DOHH2 (cell line): ENCODE measurements at regions not wholly inside any gene's neighbourhood (a gene's known extent, or its start where the extent isn't known, plus 50 kb on each side); places are given as distances from the start of the nearest gene placed in this dataset.
"Not testable (repeated sequence)": the region's sequence is repeated elsewhere in the genome, so short reads cannot be mapped to it uniquely, and the experiment has no call there.

Experiments
- H3F3A ChIP-seq: fragments of 200-600 bp; sonication (generic), shearing (Covaris generic); 2 replicates; pipeline ENCODE4 v1.6.0; 2016; ENCODE audit warnings: antibody characterized with exemption, mild to moderate bottlenecking; ENCODE audit not compliant: control insufficient read depth, insufficient read depth
- H3K27ac ChIP-seq: fragments of 200-600 bp; sonication (generic); 2 replicates; pipeline ENCODE4 v1.5.1; 2014; ENCODE audit warnings: low read depth, mild to moderate bottlenecking, low read length, moderate library complexity
- H3K27me3 ChIP-seq: fragments of 200-600 bp; sonication (generic); 2 replicates; pipeline ENCODE4 v1.6.1; 2014; ENCODE audit warnings: mild to moderate bottlenecking, low read length, mixed read lengths; ENCODE audit not compliant: control insufficient read depth
- H3K36me3 ChIP-seq: fragments of 200-600 bp; sonication (generic); 2 replicates; pipeline ENCODE4 v1.6.1; 2014; ENCODE audit warnings: mild to moderate bottlenecking, low read length, moderate library complexity, mixed read lengths; ENCODE audit not compliant: control insufficient read depth
- H3K4me1 ChIP-seq: fragments of 200-600 bp; sonication (generic); 2 replicates; pipeline ENCODE4 v1.6.1; 2014; ENCODE audit warnings: mild to moderate bottlenecking, low read length, mixed read lengths; ENCODE audit not compliant: control insufficient read depth
- H3K4me2 ChIP-seq: fragments of 200-600 bp; sonication (generic); 2 replicates; pipeline ENCODE4 v1.6.0; 2014; ENCODE audit warnings: mild to moderate bottlenecking, low read length, moderate library complexity
- H3K4me3 ChIP-seq: fragments of 200-600 bp; sonication (generic); 2 replicates; pipeline ENCODE4 v1.5.1; 2014; ENCODE audit warnings: mild to moderate bottlenecking, low read length, mixed read lengths
- H3K79me2 ChIP-seq: fragments of 200-600 bp; sonication (generic); 2 replicates; pipeline ENCODE4 v1.6.1; 2014; ENCODE audit warnings: mild to moderate bottlenecking, low read length, mixed read lengths; ENCODE audit not compliant: control insufficient read depth
- H3K9me2 ChIP-seq: fragments of 200-600 bp; sonication (generic); replicated peaks from 2 replicates; pipeline ENCODE4 v1.6.1; 2014; ENCODE audit warnings: mild to moderate bottlenecking, low read length, mixed read lengths; ENCODE audit not compliant: control insufficient read depth
- H3K9me3 ChIP-seq: fragments of 200-600 bp; sonication (generic); 2 replicates; pipeline ENCODE4 v1.6.1; 2014; ENCODE audit warnings: antibody characterized with exemption, low read length, mixed read lengths; ENCODE audit not compliant: control insufficient read depth, insufficient read depth
- H4K20me1 ChIP-seq: fragments of 200-600 bp; sonication (generic); 2 replicates; pipeline ENCODE4 v1.6.0; 2014; ENCODE audit warnings: low read depth, mild to moderate bottlenecking, antibody characterized with exemption, low read length, moderate library complexity; ENCODE audit not compliant: control insufficient read depth, insufficient read depth
- EZH2phosphoT487 ChIP-seq: fragments of 200-600 bp; sonication (generic); IDR thresholded peaks from 2 replicates; pipeline ENCODE4 v1.6.1; 2017; ENCODE audit warnings: borderline replicate concordance, mild to moderate bottlenecking, antibody characterized with exemption, low read length, moderate library complexity, mixed read lengths
- TF ChIP-seq, protein P1 (sequence below): fragments of 200-600 bp; sonication (generic); IDR thresholded peaks from one replicate; pipeline ENCODE4 v1.5.1; 2014; ENCODE audit warnings: antibody characterized with exemption, mild to moderate bottlenecking, low read depth, low read length; ENCODE audit not compliant: poor library complexity, severe bottlenecking

DNA sequence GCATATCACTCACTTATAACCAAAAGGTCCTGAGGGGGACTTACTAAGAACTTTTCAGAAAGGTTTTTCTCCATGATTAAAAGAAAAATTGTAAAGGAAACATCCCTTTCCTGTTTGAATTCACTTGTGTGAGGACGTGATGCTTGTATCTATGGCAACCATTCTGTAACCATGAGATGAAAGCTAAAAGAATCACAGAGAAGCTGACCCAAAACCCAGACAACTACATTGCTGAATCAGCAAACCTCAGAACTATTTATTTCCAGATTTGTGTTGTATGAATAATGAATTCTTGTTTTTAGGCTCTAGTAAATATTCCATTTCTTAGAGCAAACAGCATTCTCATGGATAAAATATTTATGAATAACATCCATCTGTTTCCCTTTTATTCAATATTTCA is 91.2 kb downstream of the RCHY1 start:
- H3F3A ChIP-seq: no peaks in the 10 kb centered on the region
- no peaks in the 10 kb centered on the region for H3K9me3 ChIP-seq
- H3K4me2 ChIP-seq: no peak overlapping the region
- H4K20me1 ChIP-seq: no peaks in the 10 kb centered on the region
- H3K4me3 ChIP-seq: no peak overlapping the region
- no peak for TF ChIP-seq EZH2phosphoT487
- TF ChIP-seq, protein P1, sequence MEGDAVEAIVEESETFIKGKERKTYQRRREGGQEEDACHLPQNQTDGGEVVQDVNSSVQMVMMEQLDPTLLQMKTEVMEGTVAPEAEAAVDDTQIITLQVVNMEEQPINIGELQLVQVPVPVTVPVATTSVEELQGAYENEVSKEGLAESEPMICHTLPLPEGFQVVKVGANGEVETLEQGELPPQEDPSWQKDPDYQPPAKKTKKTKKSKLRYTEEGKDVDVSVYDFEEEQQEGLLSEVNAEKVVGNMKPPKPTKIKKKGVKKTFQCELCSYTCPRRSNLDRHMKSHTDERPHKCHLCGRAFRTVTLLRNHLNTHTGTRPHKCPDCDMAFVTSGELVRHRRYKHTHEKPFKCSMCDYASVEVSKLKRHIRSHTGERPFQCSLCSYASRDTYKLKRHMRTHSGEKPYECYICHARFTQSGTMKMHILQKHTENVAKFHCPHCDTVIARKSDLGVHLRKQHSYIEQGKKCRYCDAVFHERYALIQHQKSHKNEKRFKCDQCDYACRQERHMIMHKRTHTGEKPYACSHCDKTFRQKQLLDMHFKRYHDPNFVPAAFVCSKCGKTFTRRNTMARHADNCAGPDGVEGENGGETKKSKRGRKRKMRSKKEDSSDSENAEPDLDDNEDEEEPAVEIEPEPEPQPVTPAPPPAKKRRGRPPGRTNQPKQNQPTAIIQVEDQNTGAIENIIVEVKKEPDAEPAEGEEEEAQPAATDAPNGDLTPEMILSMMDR: no peak
- H3K4me1 ChIP-seq: no peaks in the 10 kb centered on the region
- H3K27ac ChIP-seq: no peak overlapping the region
- H3K9me2 ChIP-seq: no peaks in the 10 kb centered on the region
- no peaks in the 10 kb centered on the region for H3K27me3 ChIP-seq
- no peaks in the 10 kb centered on the region for H3K36me3 ChIP-seq
- no peaks in the 10 kb centered on the region for H3K79me2 ChIP-seq

DNA sequence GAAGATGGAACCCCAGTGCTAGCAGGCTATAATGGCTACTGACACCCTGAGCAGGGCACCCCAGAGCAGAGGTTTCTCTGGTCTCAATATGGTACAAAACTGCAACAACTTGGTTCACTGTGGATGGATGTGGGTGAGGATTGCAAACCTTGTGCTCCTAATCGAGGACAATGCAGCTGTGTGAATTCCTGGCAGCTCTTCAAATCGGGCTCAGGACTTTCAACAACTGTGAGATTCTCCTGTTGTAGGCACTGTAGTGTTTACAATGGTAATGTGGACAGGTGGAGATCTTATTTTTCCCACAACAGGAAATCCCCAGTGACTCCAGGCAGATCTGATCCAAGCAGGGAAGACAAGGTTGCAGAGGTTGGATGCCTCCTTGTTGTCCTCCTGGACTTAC is 101.5 kb downstream of the RCHY1 start:
- H3K9me2 ChIP-seq: no peaks in the 10 kb centered on the region

DNA sequence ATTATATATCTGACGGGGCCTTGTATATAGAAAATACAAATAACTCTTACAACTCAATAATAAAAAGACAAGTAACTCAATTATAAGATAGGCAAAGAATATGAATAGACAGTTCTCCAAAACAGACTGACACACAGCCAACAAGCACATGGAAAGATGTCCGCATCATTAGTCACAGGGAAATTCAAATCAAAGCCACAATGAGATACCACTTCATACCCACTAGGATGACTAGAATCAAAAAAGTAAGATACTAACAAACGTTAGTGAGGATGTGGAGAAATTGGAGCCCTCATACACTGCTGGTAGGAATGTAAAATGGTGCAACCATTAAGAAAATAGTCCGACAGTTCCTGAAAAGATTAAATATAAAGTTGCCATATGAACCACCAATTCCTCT is 115.7 kb downstream of the RCHY1 start:
- TF ChIP-seq, protein P1: no peak
- no peak for TF ChIP-seq EZH2phosphoT487
- H3K79me2 ChIP-seq: no peaks in the 10 kb centered on the region
- no peaks in the 10 kb centered on the region for H3K9me3 ChIP-seq
- H3K27ac ChIP-seq: no peak overlapping the region
- H3K4me1 ChIP-seq: no peaks in the 10 kb centered on the region
- no peaks in the 10 kb centered on the region for H3K27me3 ChIP-seq
- no peaks in the 10 kb centered on the region for H4K20me1 ChIP-seq
- no peaks in the 10 kb centered on the region for H3K9me2 ChIP-seq
- no peaks in the 10 kb centered on the region for H3F3A ChIP-seq
- H3K4me2 ChIP-seq: no peak overlapping the region
- no peak overlapping the region for H3K4me3 ChIP-seq
- no peaks in the 10 kb centered on the region for H3K36me3 ChIP-seq

More for the DNA sequence above, 101.5 kb downstream of the RCHY1 start:
- no peak overlapping the region for H3K4me3 ChIP-seq
- no peaks in the 10 kb centered on the region for H3K4me1 ChIP-seq
- H3K79me2 ChIP-seq: no peaks in the 10 kb centered on the region
- no peak overlapping the region for H3K4me2 ChIP-seq
- H3K27me3 ChIP-seq: no peaks in the 10 kb centered on the region
- no peaks in the 10 kb centered on the region for H3F3A ChIP-seq
- TF ChIP-seq, protein P1: no peak
- TF ChIP-seq EZH2phosphoT487: no peak
- H3K36me3 ChIP-seq: no peaks in the 10 kb centered on the region
- no peak overlapping the region for H3K27ac ChIP-seq
- no peaks in the 10 kb centered on the region for H4K20me1 ChIP-seq
- H3K9me3 ChIP-seq: no peaks in the 10 kb centered on the region

DNA sequence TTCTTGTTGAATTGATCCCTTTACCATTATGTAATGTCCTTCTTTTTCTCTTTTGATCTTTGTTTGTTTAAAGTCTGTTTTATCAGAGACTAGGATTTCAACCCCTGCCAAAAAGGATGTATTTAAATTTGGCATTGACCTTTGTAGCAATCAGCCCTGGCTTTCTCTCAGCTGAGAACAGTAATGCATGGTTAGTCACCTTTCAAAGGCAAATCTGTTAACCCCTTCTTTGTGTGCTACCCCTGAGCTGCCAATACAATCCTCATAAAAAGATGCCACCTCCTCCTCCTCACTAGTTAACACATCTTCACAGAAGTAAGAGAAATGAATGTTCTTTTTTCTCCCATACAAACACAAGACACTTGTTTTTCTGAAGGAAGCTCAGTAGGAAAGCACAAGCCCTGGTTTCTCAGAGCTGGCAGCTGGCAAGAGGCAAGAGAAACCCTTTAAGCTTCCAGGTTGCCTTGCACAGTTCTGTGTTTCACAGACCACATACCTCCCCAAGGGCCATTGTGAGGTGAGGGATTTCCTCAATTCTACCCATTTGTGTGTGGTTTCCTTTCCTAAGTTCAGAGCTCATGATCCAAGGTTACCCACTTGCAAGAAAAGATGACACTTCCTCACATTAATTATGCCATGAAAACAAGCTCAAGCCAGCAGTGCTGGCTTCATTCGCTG is 122.6 kb downstream of the RCHY1 start:
- Histone ChIP-seq H3F3A (no peaks in the 10 kb centered on the region), H3K36me3 (no peaks in the 10 kb centered on the region), H4K20me1 (no peaks in the 10 kb centered on the region), H3K4me2 (no peak overlapping the region), H3K27me3 (no peaks in the 10 kb centered on the region), H3K9me2 (no peaks in the 10 kb centered on the region), H3K79me2 (no peaks in the 10 kb centered on the region), H3K4me3 (no peak overlapping the region), H3K4me1 (no peaks in the 10 kb centered on the region), H3K27ac (no peak overlapping the region), H3K9me3 (no peaks in the 10 kb centered on the region)
- TF ChIP-seq EZH2phosphoT487: no peak
- TF ChIP-seq, protein P1: no peak

DNA sequence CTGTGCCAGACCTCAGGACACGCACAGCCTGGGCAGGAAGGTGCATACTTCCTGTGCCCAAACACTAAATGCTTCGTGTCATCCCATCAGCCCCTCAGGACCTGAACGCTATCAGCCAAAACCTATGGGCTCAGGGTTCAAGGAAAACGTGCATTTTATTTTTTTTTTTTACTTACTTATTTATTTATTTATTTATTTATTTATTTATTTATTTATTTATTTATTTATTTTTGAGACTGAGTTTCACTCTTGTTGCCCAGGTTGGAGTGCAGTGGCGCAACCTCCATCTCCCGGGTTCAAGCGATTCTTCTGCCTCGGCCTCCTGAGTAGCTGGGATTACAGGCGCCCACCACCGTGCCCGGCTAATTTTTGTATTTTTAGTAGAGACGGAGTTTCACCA is 127.8 kb downstream of the RCHY1 start:
- H3K4me2 ChIP-seq, H3K36me3 ChIP-seq, H3K27ac ChIP-seq, H3K9me3 ChIP-seq, H3K9me2 ChIP-seq, H3K27me3 ChIP-seq, H3F3A ChIP-seq, H3K4me1 ChIP-seq, H4K20me1 ChIP-seq, H3K79me2 ChIP-seq, H3K4me3 ChIP-seq: not testable (repeated sequence)
